OCI-LY7 (cell line): ENCODE measurements at regions not wholly inside any gene's neighbourhood (a gene's known extent, or its start where the extent isn't known, plus 50 kb on each side); places are given as distances from the start of the nearest gene placed in this dataset.

Source experiments
- BruUV-seq: library from RNA; stranded (reverse); fragments of 400-500 nt; replicated peaks from 2 replicates; lab custom pipeline; 2021; lab: Mats Ljungman, UMichigan
- CTCF ChIA-PET: fragments of 300-600 bp; sonication (Branson Sonifier 250); formaldehyde crosslinking; loops from one replicate; lab custom pipeline; 2022; ENCODE audit warnings: antibody characterized with exemption; ENCODE audit not compliant: unreplicated experiment; lab: Charles Lee
- POLR2A ChIA-PET: fragments of 300-600 bp; sonication (Branson Sonifier 250); formaldehyde crosslinking; loops from one replicate; lab custom pipeline; 2022; ENCODE audit warnings: antibody characterized with exemption; lab: Charles Lee
- DNase-seq: peaks from one replicate; pipeline ENCODE4 v3.0.0-alpha.2; 2015; ENCODE audit warnings: low spot score
- H2AFZ ChIP-seq: fragments of 200-600 bp; sonication (generic), shearing (Covaris generic); 2 replicates; pipeline ENCODE4 v1.6.1; 2014; ENCODE audit warnings: mild to moderate bottlenecking, antibody characterized with exemption, low read length, moderate library complexity
- H3K27ac ChIP-seq: fragments of 200-600 bp; sonication (generic); 2 replicates; pipeline ENCODE4 v1.5.1; 2014; ENCODE audit warnings: mixed run types, low read depth, mild to moderate bottlenecking, moderate library complexity, low read length, inconsistent platforms; ENCODE audit not compliant: poor library complexity, severe bottlenecking
- H3K36me3 ChIP-seq: fragments of 200-600 bp; sonication (generic); 2 replicates; pipeline ENCODE4 v1.6.1; 2014; ENCODE audit warnings: mild to moderate bottlenecking, antibody characterized with exemption, low read length, moderate library complexity, mixed read lengths; ENCODE audit not compliant: insufficient read depth
- H3K4me1 ChIP-seq: fragments of 200-600 bp; sonication (generic); 2 replicates; pipeline ENCODE4 v1.5.1; 2014; ENCODE audit warnings: mild to moderate bottlenecking, low read length; ENCODE audit not compliant: insufficient read depth, poor library complexity, severe bottlenecking
- H3K4me2 ChIP-seq: fragments of 200-600 bp; sonication (generic); 2 replicates; pipeline ENCODE4 v1.6.1; 2014; ENCODE audit warnings: mild to moderate bottlenecking, low read length
- H3K4me3 ChIP-seq: fragments of 200-600 bp; sonication (generic); 2 replicates; pipeline ENCODE4 v1.5.1; 2014; ENCODE audit warnings: mild to moderate bottlenecking, low read depth, low read length; ENCODE audit not compliant: poor library complexity, severe bottlenecking
- H3K79me2 ChIP-seq: fragments of 200-600 bp; sonication (generic); 2 replicates; pipeline ENCODE4 v1.6.1; 2016; ENCODE audit warnings: low read depth, mild to moderate bottlenecking, low read length, moderate library complexity, mixed read lengths; ENCODE audit not compliant: insufficient read depth
- H3K9me2 ChIP-seq: fragments of 200-600 bp; sonication (generic); 2 replicates; pipeline ENCODE4 v1.6.1; 2016; ENCODE audit warnings: mild to moderate bottlenecking, low read length, mixed read lengths; ENCODE audit not compliant: insufficient read depth
- H3K9me3 ChIP-seq: fragments of 200-600 bp; sonication (generic); 2 replicates; pipeline ENCODE4 v1.6.1; 2014; ENCODE audit warnings: mild to moderate bottlenecking, mixed run types, low read length, mixed read lengths
- H4K20me1 ChIP-seq: fragments of 200-600 bp; sonication (generic); 2 replicates; pipeline ENCODE4 v1.6.1; 2014; ENCODE audit warnings: mild to moderate bottlenecking, antibody characterized with exemption, low read length, moderate library complexity, mixed read lengths; ENCODE audit not compliant: insufficient read depth
- EZH2phosphoT487 ChIP-seq: fragments of 200-600 bp; sonication (generic); IDR thresholded peaks from 2 replicates; pipeline ENCODE4 v1.6.1; 2018; ENCODE audit warnings: low read depth, borderline replicate concordance, mild to moderate bottlenecking, mixed run types, antibody characterized with exemption, low read length, moderate library complexity, mixed read lengths
- intact Hi-C: fragments of 100-400 bp; cut with micrococcal nuclease; formaldehyde crosslinking; loops from one replicate; pipeline ENCODE4 v1.10.0; 2022; ENCODE audit not compliant: unreplicated experiment
- TF ChIP-seq, protein P1 (sequence below): fragments of 200-600 bp; sonication (generic); conservative IDR thresholded peaks from 2 replicates; pipeline ENCODE4 v1.5.1; 2014; ENCODE audit warnings: mild to moderate bottlenecking, antibody characterized with exemption, low read length, moderate library complexity, mixed read lengths

DNA sequence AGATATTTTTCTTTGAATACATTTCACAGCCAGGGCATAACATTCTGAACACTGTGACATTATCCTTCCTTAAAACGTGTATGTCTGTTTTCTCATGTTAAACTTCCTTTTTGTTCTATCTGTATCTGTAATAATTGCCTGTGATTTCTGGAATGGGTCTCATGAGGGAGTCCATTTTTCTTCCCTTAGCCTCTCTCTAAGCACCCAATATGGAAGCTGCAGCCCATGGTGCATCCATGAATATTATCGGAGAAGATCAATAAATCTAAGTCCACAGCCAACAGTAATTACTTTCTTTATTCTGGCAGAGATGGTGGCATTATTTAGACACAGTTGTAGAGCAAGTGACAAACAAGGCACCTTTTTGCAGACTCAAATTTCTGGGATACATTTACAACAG lies 671.1 kb downstream of the TUSC7 start:
- H4K20me1 ChIP-seq, result no peaks in the 10 kb centered on the region
- H3K4me3 ChIP-seq, result no peak overlapping the region
- no peaks in the 10 kb centered on the region for H3K36me3 ChIP-seq
- H3K79me2 ChIP-seq, result no peaks in the 10 kb centered on the region
- no peak for DNase-seq
- no peak overlapping the region for H3K4me2 ChIP-seq
- no peaks in the 10 kb centered on the region for H3K4me1 ChIP-seq
- no peak overlapping the region for H2AFZ ChIP-seq
- H3K27ac ChIP-seq, result no peak overlapping the region
- BruUV-seq, result no TSS peak
- ChIA-PET POLR2A (interaction anchor here (0.7 kb wide), 1 partner anchor 610 kb away, joined by 3 read pairs; no protein-coding TSS in a partner anchor), CTCF (no interaction called here)
- no peaks in the 10 kb centered on the region for H3K9me3 ChIP-seq
- TF ChIP-seq, protein P1, sequence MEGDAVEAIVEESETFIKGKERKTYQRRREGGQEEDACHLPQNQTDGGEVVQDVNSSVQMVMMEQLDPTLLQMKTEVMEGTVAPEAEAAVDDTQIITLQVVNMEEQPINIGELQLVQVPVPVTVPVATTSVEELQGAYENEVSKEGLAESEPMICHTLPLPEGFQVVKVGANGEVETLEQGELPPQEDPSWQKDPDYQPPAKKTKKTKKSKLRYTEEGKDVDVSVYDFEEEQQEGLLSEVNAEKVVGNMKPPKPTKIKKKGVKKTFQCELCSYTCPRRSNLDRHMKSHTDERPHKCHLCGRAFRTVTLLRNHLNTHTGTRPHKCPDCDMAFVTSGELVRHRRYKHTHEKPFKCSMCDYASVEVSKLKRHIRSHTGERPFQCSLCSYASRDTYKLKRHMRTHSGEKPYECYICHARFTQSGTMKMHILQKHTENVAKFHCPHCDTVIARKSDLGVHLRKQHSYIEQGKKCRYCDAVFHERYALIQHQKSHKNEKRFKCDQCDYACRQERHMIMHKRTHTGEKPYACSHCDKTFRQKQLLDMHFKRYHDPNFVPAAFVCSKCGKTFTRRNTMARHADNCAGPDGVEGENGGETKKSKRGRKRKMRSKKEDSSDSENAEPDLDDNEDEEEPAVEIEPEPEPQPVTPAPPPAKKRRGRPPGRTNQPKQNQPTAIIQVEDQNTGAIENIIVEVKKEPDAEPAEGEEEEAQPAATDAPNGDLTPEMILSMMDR, result no peak
- TF ChIP-seq EZH2phosphoT487, result no peak
- no peaks in the 10 kb centered on the region for H3K9me2 ChIP-seq
- intact Hi-C loops, result no loop called here

- TF ChIP-seq EZH2phosphoT487, result no peak
- TF ChIP-seq, protein P1, result no peak
- no TSS peak for BruUV-seq
Observed at GRCh38 chr3:117393119-117393518, 683.5 kb downstream of the TUSC7 start.

DNA sequence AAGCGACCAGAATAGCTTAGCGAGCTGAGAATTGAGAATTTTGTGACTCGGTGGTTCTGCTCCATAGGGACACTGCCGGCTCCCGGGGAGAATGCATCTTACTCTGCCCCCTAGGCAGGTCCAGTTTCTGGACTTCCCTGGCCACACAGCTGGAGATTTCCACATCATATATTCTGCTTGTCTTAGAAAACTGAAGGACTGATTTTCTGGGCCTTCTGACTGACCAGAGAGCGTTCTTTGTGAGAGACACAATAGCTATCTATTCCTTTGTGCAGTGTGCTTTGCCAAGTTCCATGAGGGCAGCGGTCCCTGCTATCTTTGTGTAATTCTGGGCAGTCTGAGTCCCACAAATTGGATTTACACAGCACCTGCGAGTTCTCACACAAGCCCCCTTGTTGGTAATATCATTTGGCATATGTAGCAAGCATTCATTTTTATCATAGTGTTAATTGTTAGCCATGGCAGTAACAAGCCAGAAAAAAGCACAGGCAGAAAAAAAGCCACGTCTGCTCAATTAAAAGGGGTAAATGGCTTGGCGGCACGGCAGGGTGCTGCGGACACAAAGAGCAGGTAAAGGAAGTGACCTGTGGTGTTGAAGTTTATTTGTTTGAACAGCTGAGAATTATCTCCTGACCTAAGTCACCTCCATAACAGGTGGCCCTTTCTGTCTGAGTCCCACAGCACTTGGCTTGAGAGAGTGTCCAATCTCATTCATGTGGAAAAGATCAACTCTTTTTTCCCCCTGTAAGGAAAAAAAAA lies 688.7 kb downstream of the TUSC7 start:
- Histone ChIP-seq H3K27ac (no peak overlapping the region), H3K79me2 (no peaks in the 10 kb centered on the region), H3K4me1 (no peaks in the 10 kb centered on the region), H3K36me3 (no peaks in the 10 kb centered on the region), H3K9me3 (no peaks in the 10 kb centered on the region), H2AFZ (no peak overlapping the region), H4K20me1 (no peaks in the 10 kb centered on the region), H3K4me3 (no peak overlapping the region), H3K4me2 (no peak overlapping the region), H3K9me2 (no peaks in the 10 kb centered on the region)
- no TSS peak for BruUV-seq
- ChIA-PET CTCF (no interaction called here), POLR2A (interaction anchor here (0.7 kb wide), 1 partner anchor 73 kb away, joined by 3 read pairs; no protein-coding TSS in a partner anchor)
- no peak for DNase-seq
- TF ChIP-seq, protein P1, result no peak
- TF ChIP-seq EZH2phosphoT487, result no peak
- intact Hi-C loops, result no loop called here

More at GRCh38 chr3:117393119-117393518, 683.5 kb downstream of the TUSC7 start:
- no peaks in the 10 kb centered on the region for H3K4me1 ChIP-seq
- no peaks in the 10 kb centered on the region for H3K9me2 ChIP-seq
- DNase-seq, result no peak
- no peak overlapping the region for H2AFZ ChIP-seq
- H3K4me2 ChIP-seq, result no peak overlapping the region
- no peaks in the 10 kb centered on the region for H4K20me1 ChIP-seq
- H3K9me3 ChIP-seq, result no peaks in the 10 kb centered on the region
- POLR2A ChIA-PET, result interaction anchor here (0.6 kb wide), 1 partner anchor 600 kb away, joined by 3 read pairs; no protein-coding TSS in a partner anchor
- H3K79me2 ChIP-seq, result no peaks in the 10 kb centered on the region
- intact Hi-C loops, result no loop called here
- H3K27ac ChIP-seq, result no peak overlapping the region
- H3K4me3 ChIP-seq, result no peak overlapping the region
- no peaks in the 10 kb centered on the region for H3K36me3 ChIP-seq
- CTCF ChIA-PET, result no interaction called here
